Naive thymus-derived CD4-positive, alpha-beta T cell (primary cell): ENCODE measurements at regions not wholly inside any gene's neighbourhood (a gene's known extent, or its start where the extent isn't known, plus 50 kb on each side); places are given as distances from the start of the nearest gene placed in this dataset.

Source experiments
- ATAC-seq: fragments of 150-1000 bp; cut with Tn5 transposase; 2 replicates; pipeline ENCODE4 v1.10.0; 2021; ENCODE audit warnings: mild to moderate bottlenecking, moderate library complexity
- CTCF ChIA-PET: fragments of 350-600 bp; sonication (Branson Sonifier 250); formaldehyde crosslinking; loops from one replicate; lab custom pipeline; 2021; ENCODE audit warnings: antibody characterized with exemption; lab: Charles Lee
- POLR2A ChIA-PET: fragments of 350-600 bp; sonication (Branson Sonifier 250); formaldehyde crosslinking; loops from one replicate; lab custom pipeline; 2021; ENCODE audit warnings: antibody characterized with exemption, inconsistent platforms; lab: Charles Lee
- DNase-seq, 9 donors: peaks; one replicate each; pipeline versions ENCODE4 v3.0.0 to v3.0.0-alpha.2; 2020 to 2022; ENCODE audit warnings: mixed read lengths in 1 of 9
- H3K27ac ChIP-seq: one replicate; pipeline ENCODE4 v1.7.0; 2013; ENCODE audit warnings: mild to moderate bottlenecking, low read depth, low read length, moderate library complexity
- H3K27me3 ChIP-seq, 2 donors: one replicate each; pipeline ENCODE4 v1.7.0; 2013; ENCODE audit warnings: low read length in 2 of 2, mild to moderate bottlenecking in 2 of 2, moderate library complexity in 2 of 2; ENCODE audit not compliant: control insufficient read depth in 2 of 2, insufficient read depth in 2 of 2
- H3K36me3 ChIP-seq, 3 experiments: 1 replicate in 2 of 3; 2 replicates in 1 of 3; pipeline ENCODE4 v1.7.0; 2013; ENCODE audit warnings: low read length in 3 of 3, mild to moderate bottlenecking in 3 of 3, moderate library complexity in 1 of 3; ENCODE audit not compliant: insufficient read depth in 3 of 3, control insufficient read depth in 2 of 3
- H3K4me1 ChIP-seq, 2 donors: one replicate each; pipeline ENCODE4 v1.7.0; 2013; ENCODE audit warnings: low read length in 2 of 2, mild to moderate bottlenecking in 2 of 2, moderate library complexity in 1 of 2; ENCODE audit not compliant: control insufficient read depth in 2 of 2, insufficient read depth in 2 of 2
- H3K4me3 ChIP-seq: 2 replicates; pipeline ENCODE4 v1.7.0; 2013; ENCODE audit warnings: mild to moderate bottlenecking, low read length
- H3K9me3 ChIP-seq, 3 experiments: 1 replicate in 2 of 3; 2 replicates in 1 of 3; pipeline ENCODE4 v1.7.0; 2013; ENCODE audit warnings: low read length in 3 of 3; ENCODE audit not compliant: control insufficient read depth in 2 of 3
- H3K27ac Mint-ChIP-seq, 9 donors: one replicate each; pipeline ENCODE4 v1.8.0; 2020 to 2022; ENCODE audit warnings: mixed read lengths in 9 of 9, mild to moderate bottlenecking in 8 of 9, moderate library complexity in 5 of 9, inconsistent platforms in 2 of 9
- H3K27me3 Mint-ChIP-seq, 5 donors: one replicate each; pipeline ENCODE4 v1.8.0; 2021 to 2022; ENCODE audit warnings: mixed read lengths in 5 of 5, mild to moderate bottlenecking in 1 of 5
- H3K36me3 Mint-ChIP-seq, 5 donors: one replicate each; pipeline ENCODE4 v1.8.0; 2020 to 2022; ENCODE audit warnings: mixed read lengths in 5 of 5, mild to moderate bottlenecking in 3 of 5, inconsistent platforms in 1 of 5
- H3K4me1 Mint-ChIP-seq, 7 donors: one replicate each; pipeline ENCODE4 v1.8.0; 2020 to 2022; ENCODE audit warnings: mixed read lengths in 7 of 7, mild to moderate bottlenecking in 3 of 7, inconsistent platforms in 1 of 7
- H3K4me3 Mint-ChIP-seq, 10 donors: one replicate each; pipeline ENCODE4 v1.8.0; 2020 to 2022; ENCODE audit warnings: mild to moderate bottlenecking in 10 of 10, mixed read lengths in 10 of 10, moderate library complexity in 6 of 10, inconsistent platforms in 2 of 10
- H3K9me3 Mint-ChIP-seq, 11 donors: one replicate each; pipeline ENCODE4 v1.8.0; 2020 to 2022; ENCODE audit warnings: mixed read lengths in 11 of 11, mild to moderate bottlenecking in 4 of 11, inconsistent platforms in 1 of 11, moderate library complexity in 1 of 11
- intact Hi-C, 2 donors: fragments of 100-400 bp; cut with micrococcal nuclease; formaldehyde crosslinking; loops; one replicate each; pipeline ENCODE4 v1.15.1; 2023

GRCh38 chr5:118196229-118196628 is 792.1 kb downstream of the DTWD2 start:
- Mint-ChIP-seq H3K36me3 (no peaks in the 10 kb centered on the region), H3K4me3 (no peak overlapping the region), H3K9me3 (peaks cover 0 to 10% (median 3%) of the 10 kb centered on the region in 11 donors), H3K27ac (no peak overlapping the region), H3K27me3 (no peaks in the 10 kb centered on the region), H3K4me1 (no peaks in the 10 kb centered on the region)
- DNase-seq (no peak), ATAC-seq (no peak)
- Histone ChIP-seq H3K27me3 (no peaks in the 10 kb centered on the region), H3K4me3 (no peak overlapping the region), H3K27ac (no peak overlapping the region), H3K36me3 (no peaks in the 10 kb centered on the region), H3K9me3 (no peaks in the 10 kb centered on the region), H3K4me1 (no peaks in the 10 kb centered on the region)
- intact Hi-C loops: no loop called here
- ChIA-PET POLR2A (no interaction called here), CTCF (no interaction called here)

GRCh38 chr5:118195211-118195610 is 793.1 kb downstream of the DTWD2 start:
- no peak for DNase-seq
- Histone ChIP-seq H3K4me1 (no peaks in the 10 kb centered on the region), H3K36me3 (no peaks in the 10 kb centered on the region), H3K4me3 (no peak overlapping the region), H3K9me3 (no peaks in the 10 kb centered on the region), H3K27ac (no peak overlapping the region), H3K27me3 (no peaks in the 10 kb centered on the region)
- no peak for ATAC-seq
- intact Hi-C loops: no loop called here
- Mint-ChIP-seq H3K9me3 (peaks cover 0 to 11% (median 3%) of the 10 kb centered on the region in 11 donors), H3K27me3 (no peaks in the 10 kb centered on the region), H3K36me3 (no peaks in the 10 kb centered on the region), H3K4me1 (no peaks in the 10 kb centered on the region), H3K4me3 (no peak overlapping the region), H3K27ac (no peak overlapping the region)
- POLR2A ChIA-PET: no interaction called here
- CTCF ChIA-PET: no interaction called here

- H3K36me3 ChIP-seq: no peaks in the 10 kb centered on the region
- no peak overlapping the region for H3K27ac ChIP-seq
- Mint-ChIP-seq H3K27me3 (no peaks in the 10 kb centered on the region), H3K27ac (no peak overlapping the region), H3K4me1 (no peaks in the 10 kb centered on the region), H3K4me3 (no peak overlapping the region), H3K36me3 (no peaks in the 10 kb centered on the region), H3K9me3 (peaks cover 0 to 11% (median 3%) of the 10 kb centered on the region in 11 donors)
- no peaks in the 10 kb centered on the region for H3K4me1 ChIP-seq
- intact Hi-C loops: no loop called here
- no peaks in the 10 kb centered on the region for H3K27me3 ChIP-seq
- no peak for ATAC-seq
- no peak overlapping the region for H3K4me3 ChIP-seq
- no peak for DNase-seq
- H3K9me3 ChIP-seq: no peaks in the 10 kb centered on the region
- ChIA-PET CTCF (no interaction called here), POLR2A (no interaction called here)
Measured at GRCh38 chr5:118193194-118193905, 795.0 kb downstream of the DTWD2 start.

- no peak for ATAC-seq
- Histone ChIP-seq H3K27ac (no peak overlapping the region), H3K4me1 (no peaks in the 10 kb centered on the region), H3K36me3 (no peaks in the 10 kb centered on the region), H3K4me3 (no peak overlapping the region), H3K9me3 (no peaks in the 10 kb centered on the region), H3K27me3 (no peaks in the 10 kb centered on the region)
- H3K27me3 Mint-ChIP-seq: no peaks in the 10 kb centered on the region
- ChIA-PET CTCF (no interaction called here), POLR2A (no interaction called here)
- no peak overlapping the region for H3K27ac Mint-ChIP-seq
- DNase-seq: no peak
- H3K4me3 Mint-ChIP-seq: no peak overlapping the region
- no peaks in the 10 kb centered on the region for H3K36me3 Mint-ChIP-seq
- intact Hi-C loops: no loop called here
- H3K9me3 Mint-ChIP-seq: peaks cover 0 to 4% (median 0%) of the 10 kb centered on the region in 11 donors
- H3K4me1 Mint-ChIP-seq: no peaks in the 10 kb centered on the region
Measured at GRCh38 chr5:118185018-118185417, 803.3 kb downstream of the DTWD2 start.

GRCh38 chr5:118176146-118176545 is 812.2 kb downstream of the DTWD2 start:
- H3K27me3 Mint-ChIP-seq: no peaks in the 10 kb centered on the region
- ATAC-seq (no peak), DNase-seq (no peak)
- H3K4me1 Mint-ChIP-seq: no peaks in the 10 kb centered on the region
- H3K27me3 ChIP-seq: no peaks in the 10 kb centered on the region
- no peak overlapping the region for H3K27ac Mint-ChIP-seq
- intact Hi-C loops: no loop called here
- no peaks in the 10 kb centered on the region for H3K4me1 ChIP-seq
- no peak overlapping the region for H3K4me3 Mint-ChIP-seq
- H3K36me3 Mint-ChIP-seq: no peaks in the 10 kb centered on the region
- H3K27ac ChIP-seq: no peak overlapping the region
- H3K9me3 Mint-ChIP-seq: peaks cover 0 to 12% (median 5%) of the 10 kb centered on the region in 11 donors
- H3K9me3 ChIP-seq: no peaks in the 10 kb centered on the region
- ChIA-PET CTCF (no interaction called here), POLR2A (no interaction called here)
- no peaks in the 10 kb centered on the region for H3K36me3 ChIP-seq
- H3K4me3 ChIP-seq: no peak overlapping the region

- Histone ChIP-seq H3K9me3 (no peaks in the 10 kb centered on the region), H3K27ac (no peak overlapping the region), H3K4me1 (no peaks in the 10 kb centered on the region), H3K36me3 (no peaks in the 10 kb centered on the region), H3K27me3 (no peaks in the 10 kb centered on the region), H3K4me3 (no peak overlapping the region)
- CTCF ChIA-PET: no interaction called here
- no peaks in the 10 kb centered on the region for H3K4me1 Mint-ChIP-seq
- peaks cover 0 to 10% (median 5%) of the 10 kb centered on the region in 11 donors for H3K9me3 Mint-ChIP-seq
- POLR2A ChIA-PET: no interaction called here
- ATAC-seq (no peak), DNase-seq (no peak)
- no peak overlapping the region for H3K27ac Mint-ChIP-seq
- no peaks in the 10 kb centered on the region for H3K27me3 Mint-ChIP-seq
- H3K4me3 Mint-ChIP-seq: no peak overlapping the region
- H3K36me3 Mint-ChIP-seq: no peaks in the 10 kb centered on the region
- intact Hi-C loops: no loop called here
Measured at GRCh38 chr5:118174671-118175070, 813.7 kb downstream of the DTWD2 start.

GRCh38 chr5:118173340-118173739 is 815.0 kb downstream of the DTWD2 start:
- Histone ChIP-seq H3K27ac (no peak overlapping the region), H3K36me3 (no peaks in the 10 kb centered on the region), H3K4me3 (no peak overlapping the region), H3K4me1 (no peaks in the 10 kb centered on the region), H3K9me3 (no peaks in the 10 kb centered on the region), H3K27me3 (no peaks in the 10 kb centered on the region)
- H3K4me1 Mint-ChIP-seq: no peaks in the 10 kb centered on the region
- intact Hi-C loops: no loop called here
- H3K36me3 Mint-ChIP-seq: no peaks in the 10 kb centered on the region
- ATAC-seq: no peak
- ChIA-PET CTCF (no interaction called here), POLR2A (no interaction called here)
- H3K27ac Mint-ChIP-seq: no peak overlapping the region
- no peak overlapping the region for H3K4me3 Mint-ChIP-seq
- DNase-seq: no peak
- H3K9me3 Mint-ChIP-seq: peaks cover 0 to 10% (median 4%) of the 10 kb centered on the region in 11 donors
- no peaks in the 10 kb centered on the region for H3K27me3 Mint-ChIP-seq
